Panc1 (cell line): ENCODE measurements at regions not wholly inside any gene's neighbourhood (a gene's known extent, or its start where the extent isn't known, plus 50 kb on each side); places are given as distances from the start of the nearest gene placed in this dataset.
"Not testable (repeated sequence)": the region's sequence is repeated elsewhere in the genome, so short reads cannot be mapped to it uniquely, and the experiment has no call there.

Experiments used
- ATAC-seq: fragments of 200-7000 bp; cut with Tn5 transposase; 2 replicates; pipeline ENCODE4 v1.9.1; 2020; ENCODE audit warnings: mild to moderate bottlenecking, moderate library complexity
- BruUV-seq: library from RNA; stranded (reverse); fragments of 400-500 nt; replicated peaks from 2 replicates; lab custom pipeline; 2021; lab: Mats Ljungman, UMichigan
- CTCF ChIA-PET: fragments of 300-600 bp; sonication (Branson Sonifier 250); formaldehyde crosslinking; loops from one replicate; lab custom pipeline; 2022; ENCODE audit warnings: antibody characterized with exemption; lab: Charles Lee
- POLR2A ChIA-PET: fragments of 300-600 bp; sonication (Branson Sonifier 250); formaldehyde crosslinking; loops from one replicate; lab custom pipeline; 2022; ENCODE audit warnings: antibody characterized with exemption; lab: Charles Lee
- DNase-seq: peaks from one replicate; pipeline ENCODE4 v3.0.0-alpha.2; 2010; ENCODE audit warnings: low read depth, low spot score
- H3K27ac ChIP-seq: 2 replicates; pipeline ENCODE4 v1.5.1; 2011; ENCODE audit warnings: mild to moderate bottlenecking, low read length, inconsistent platforms
- H3K27me3 ChIP-seq: fragments of 200-500 bp; sonication (Bioruptor generic); 2 replicates; pipeline ENCODE4 v1.6.0; 2014; ENCODE audit warnings: low read length, inconsistent platforms; ENCODE audit not compliant: control insufficient read depth, insufficient read depth
- H3K36me3 ChIP-seq: fragments of 200-500 bp; sonication (Bioruptor generic); 2 replicates; pipeline ENCODE4 v1.5.1; 2014; ENCODE audit warnings: inconsistent platforms, mild to moderate bottlenecking, low read length, moderate library complexity; ENCODE audit not compliant: control insufficient read depth, insufficient read depth
- H3K4me1 ChIP-seq: 2 replicates; pipeline ENCODE4 v1.5.1; 2011; ENCODE audit warnings: inconsistent platforms, mild to moderate bottlenecking, low read length, moderate library complexity; ENCODE audit not compliant: control insufficient read depth, insufficient read depth
- H3K4me3 ChIP-seq, 2 experiments: 2 replicates each; pipeline ENCODE4 v1.5.1; 2011 to 2012; ENCODE audit warnings: low read depth in 2 of 2, low read length in 2 of 2, mild to moderate bottlenecking in 2 of 2, inconsistent platforms in 1 of 2, moderate library complexity in 1 of 2
- H3K9me3 ChIP-seq: fragments of 200-500 bp; sonication (Bioruptor generic); 2 replicates; pipeline ENCODE4 v1.5.1; 2014; ENCODE audit warnings: low read depth, mild to moderate bottlenecking, inconsistent platforms, low read length, moderate library complexity; ENCODE audit not compliant: control insufficient read depth, insufficient read depth
- CTCF ChIP-seq: fragments of 450-650 bp; IDR thresholded peaks from 2 replicates; pipeline ENCODE4 v1.5.1; 2017; ENCODE audit warnings: mild to moderate bottlenecking
- POLR2AphosphoS5 ChIP-seq: IDR thresholded peaks from 2 replicates; pipeline ENCODE4 v1.6.1; 2012; ENCODE audit warnings: mild to moderate bottlenecking, low read depth, low read length, moderate library complexity
- REST ChIP-seq, 2 experiments: IDR thresholded peaks; 2 replicates each; pipeline ENCODE4 v1.6.1; 2011 to 2012; ENCODE audit warnings: low read depth in 2 of 2, control low read depth in 1 of 2, low read length in 1 of 2, mild to moderate bottlenecking in 1 of 2, moderate library complexity in 1 of 2; ENCODE audit not compliant: insufficient read depth in 1 of 2
- SIN3A ChIP-seq: IDR thresholded peaks from 2 replicates; pipeline ENCODE4 v1.6.1; 2012; ENCODE audit warnings: low read depth, mild to moderate bottlenecking, low read length, moderate library complexity, borderline replicate concordance; ENCODE audit not compliant: insufficient read depth
- TCF7L2 ChIP-seq: IDR thresholded peaks from 2 replicates; pipeline ENCODE4 v1.6.1; 2011; ENCODE audit warnings: mild to moderate bottlenecking, low read depth, low read length, inconsistent platforms
- in situ Hi-C: cut with HindIII; loops from 2 replicates; pipeline ENCODE4 v1.10.0; 2016; ENCODE audit warnings: low sequenced_read_pairs, low pct_unique_long_range_greater_than_20kb
- intact Hi-C: fragments of 100-400 bp; cut with micrococcal nuclease; formaldehyde crosslinking; loops from one replicate; pipeline ENCODE4 v1.10.0; 2022; ENCODE audit not compliant: unreplicated experiment

GRCh38 chr14:46417066-46417465 lies 234.5 kb downstream of the RPL10L start:
- no peak overlapping the region for H3K4me3 ChIP-seq
- ATAC-seq: no peak
- ChIA-PET POLR2A (no interaction called here), CTCF (no interaction called here)
- H3K27me3 ChIP-seq: no peaks in the 10 kb centered on the region
- H3K9me3 ChIP-seq: no peaks in the 10 kb centered on the region
- no peak for TF ChIP-seq REST (IDR thresholded peaks at IDR 0.05; ENCODE audit: insufficient read depth in 1 of 2, low read depth in 2 of 2, low read length in 1 of 2)
- no peak for TF ChIP-seq POLR2AphosphoS5
- no peak for TF ChIP-seq CTCF
- TF ChIP-seq TCF7L2: no peak
- no peak for TF ChIP-seq SIN3A
- H3K4me1 ChIP-seq: no peaks in the 10 kb centered on the region
- in situ Hi-C loops: no loop called here
- no peaks in the 10 kb centered on the region for H3K36me3 ChIP-seq
- intact Hi-C loops: no loop called here
- H3K27ac ChIP-seq: no peak overlapping the region
- DNase-seq: no peak
- BruUV-seq: no TSS peak

- H3K4me3 ChIP-seq: no peak overlapping the region
- no peak for DNase-seq
- CTCF ChIA-PET: no interaction called here
- no peaks in the 10 kb centered on the region for H3K36me3 ChIP-seq
- ATAC-seq: no peak
- in situ Hi-C loops: no loop called here
- intact Hi-C loops: no loop called here
- BruUV-seq: no TSS peak
- POLR2A ChIA-PET: no interaction called here
- H3K27me3 ChIP-seq: no peaks in the 10 kb centered on the region
- H3K4me1 ChIP-seq: no peaks in the 10 kb centered on the region
- TF ChIP-seq CTCF: no peak
- no peak for TF ChIP-seq REST (IDR thresholded peaks at IDR 0.05; ENCODE audit: insufficient read depth in 1 of 2, low read depth in 2 of 2, low read length in 1 of 2)
- no peak for TF ChIP-seq SIN3A
- no peak for TF ChIP-seq POLR2AphosphoS5
- no peak for TF ChIP-seq TCF7L2
- H3K9me3 ChIP-seq: no peaks in the 10 kb centered on the region
- no peak overlapping the region for H3K27ac ChIP-seq
These were observed 246.4 kb downstream of the RPL10L start for GRCh38 chr14:46404865-46405811.

GRCh38 chr14:46402001-46402690 lies 249.4 kb downstream of the RPL10L start:
- H3K4me1 ChIP-seq, CTCF ChIA-PET, intact Hi-C loops, H3K36me3 ChIP-seq, in situ Hi-C loops, ATAC-seq, H3K9me3 ChIP-seq, BruUV-seq, DNase-seq, H3K27ac ChIP-seq, H3K4me3 ChIP-seq, H3K27me3 ChIP-seq, POLR2A ChIA-PET: not testable (repeated sequence)
